ENCODE measurements at regions not wholly inside any gene's neighbourhood (a gene's known extent, or its start where the extent isn't known, plus 50 kb on each side); places are given as distances from the start of the nearest gene placed in this dataset.
A peak's percentile ranks its signal among the peaks of the same experiment; 100 is the strongest.

DNA sequence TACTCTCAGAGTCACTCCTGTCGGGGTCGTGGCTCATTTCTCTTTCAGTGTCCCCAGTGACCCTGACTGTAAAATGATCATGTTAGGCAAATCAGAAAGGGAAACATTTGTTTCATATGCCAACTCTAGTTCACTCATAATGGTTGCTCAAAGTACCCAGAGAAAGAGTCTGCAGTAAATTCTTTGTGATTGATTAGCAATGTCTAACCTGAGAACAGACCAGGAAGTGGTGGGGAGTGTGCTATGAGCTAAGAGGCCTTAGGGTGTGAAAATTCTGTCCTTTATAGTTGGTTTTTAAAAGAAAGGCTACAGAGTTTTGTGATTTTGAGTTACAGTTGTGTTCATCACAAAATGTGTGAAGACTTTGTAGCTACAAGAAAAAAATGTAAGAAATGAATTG, 108.9 kb downstream of the EDEM1 start:
- H3K36me3 ChIP-seq: no peaks in the 10 kb centered on the region
- intact Hi-C loops (cut with micrococcal nuclease): no loop called here
- DNase-seq: no peak
- H3K27ac ChIP-seq (replicated peaks): no peak overlapping the region
- H3K4me1 ChIP-seq: peaks cover 22% of the 10 kb centered on the region
- H3K4me3 ChIP-seq: no peak overlapping the region
- TF ChIP-seq, protein P1, sequence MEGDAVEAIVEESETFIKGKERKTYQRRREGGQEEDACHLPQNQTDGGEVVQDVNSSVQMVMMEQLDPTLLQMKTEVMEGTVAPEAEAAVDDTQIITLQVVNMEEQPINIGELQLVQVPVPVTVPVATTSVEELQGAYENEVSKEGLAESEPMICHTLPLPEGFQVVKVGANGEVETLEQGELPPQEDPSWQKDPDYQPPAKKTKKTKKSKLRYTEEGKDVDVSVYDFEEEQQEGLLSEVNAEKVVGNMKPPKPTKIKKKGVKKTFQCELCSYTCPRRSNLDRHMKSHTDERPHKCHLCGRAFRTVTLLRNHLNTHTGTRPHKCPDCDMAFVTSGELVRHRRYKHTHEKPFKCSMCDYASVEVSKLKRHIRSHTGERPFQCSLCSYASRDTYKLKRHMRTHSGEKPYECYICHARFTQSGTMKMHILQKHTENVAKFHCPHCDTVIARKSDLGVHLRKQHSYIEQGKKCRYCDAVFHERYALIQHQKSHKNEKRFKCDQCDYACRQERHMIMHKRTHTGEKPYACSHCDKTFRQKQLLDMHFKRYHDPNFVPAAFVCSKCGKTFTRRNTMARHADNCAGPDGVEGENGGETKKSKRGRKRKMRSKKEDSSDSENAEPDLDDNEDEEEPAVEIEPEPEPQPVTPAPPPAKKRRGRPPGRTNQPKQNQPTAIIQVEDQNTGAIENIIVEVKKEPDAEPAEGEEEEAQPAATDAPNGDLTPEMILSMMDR (IDR thresholded peaks at IDR 0.05; ENCODE audit: borderline replicate concordance): no peak
- H3K27me3 ChIP-seq (ENCODE audit: low read depth): no peaks in the 10 kb centered on the region
- peaks cover 7% of the 10 kb centered on the region for H3K9me3 ChIP-seq (replicated peaks)

DNA sequence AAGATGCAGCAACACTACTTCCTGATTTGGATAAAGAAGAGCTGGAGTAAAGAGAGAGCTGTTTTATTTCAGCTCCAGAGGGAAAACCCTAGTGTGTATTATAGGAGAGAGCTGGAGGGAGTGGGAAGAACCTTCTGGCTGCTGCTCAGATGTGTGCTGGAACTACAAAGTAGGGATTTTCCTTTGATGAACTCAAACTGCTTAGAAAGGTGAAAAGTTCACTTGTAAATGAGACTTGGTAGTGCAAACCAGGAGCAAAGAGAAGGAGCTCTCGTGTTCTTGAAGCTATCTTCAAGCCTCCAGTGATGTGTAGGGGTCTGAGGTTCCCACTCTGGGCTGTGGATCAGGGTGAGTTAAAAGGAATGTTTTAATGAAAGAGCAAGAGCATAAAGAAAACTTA, 110.4 kb downstream of the EDEM1 start:
- Histone ChIP-seq H3K27ac (replicated peaks) (no peak overlapping the region), H3K4me3 (no peak overlapping the region), H3K36me3 (no peaks in the 10 kb centered on the region), H3K27me3 (ENCODE audit: low read depth) (no peaks in the 10 kb centered on the region), H3K4me1 (peaks cover 21% of the 10 kb centered on the region), H3K9me3 (replicated peaks) (peaks cover 7% of the 10 kb centered on the region)
- intact Hi-C loops (cut with micrococcal nuclease): no loop called here
- DNase-seq: no peak
- TF ChIP-seq, protein P1 (IDR thresholded peaks at IDR 0.05; ENCODE audit: borderline replicate concordance): no peak

DNA sequence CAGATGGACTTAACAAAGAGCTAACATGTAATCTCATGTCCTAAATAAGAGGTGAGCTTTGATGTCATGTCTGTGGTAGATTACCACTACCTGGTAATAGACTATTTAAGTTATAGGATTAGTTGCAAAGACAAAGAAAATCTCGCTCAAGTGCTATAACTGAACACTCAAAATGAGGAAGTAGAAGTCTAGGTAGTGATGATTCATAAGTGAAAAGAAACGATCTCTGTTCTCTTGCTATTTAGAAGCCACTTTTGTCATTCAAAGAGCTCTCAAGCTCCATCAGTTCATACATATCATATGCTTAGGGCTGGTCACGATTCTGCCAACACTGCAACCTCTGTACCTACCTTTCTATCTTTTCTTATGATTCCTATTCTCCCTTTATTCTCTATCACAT, 110.9 kb downstream of the EDEM1 start:
- Histone ChIP-seq H3K27me3 (ENCODE audit: low read depth) (no peaks in the 10 kb centered on the region), H3K36me3 (no peaks in the 10 kb centered on the region), H3K27ac (replicated peaks) (no peak overlapping the region), H3K9me3 (replicated peaks) (peaks cover 7% of the 10 kb centered on the region), H3K4me3 (no peak overlapping the region), H3K4me1 (peaks cover 21% of the 10 kb centered on the region)
- TF ChIP-seq, protein P1 (IDR thresholded peaks at IDR 0.05; ENCODE audit: borderline replicate concordance): no peak
- intact Hi-C loops (cut with micrococcal nuclease): no loop called here
- DNase-seq: no peak

DNA sequence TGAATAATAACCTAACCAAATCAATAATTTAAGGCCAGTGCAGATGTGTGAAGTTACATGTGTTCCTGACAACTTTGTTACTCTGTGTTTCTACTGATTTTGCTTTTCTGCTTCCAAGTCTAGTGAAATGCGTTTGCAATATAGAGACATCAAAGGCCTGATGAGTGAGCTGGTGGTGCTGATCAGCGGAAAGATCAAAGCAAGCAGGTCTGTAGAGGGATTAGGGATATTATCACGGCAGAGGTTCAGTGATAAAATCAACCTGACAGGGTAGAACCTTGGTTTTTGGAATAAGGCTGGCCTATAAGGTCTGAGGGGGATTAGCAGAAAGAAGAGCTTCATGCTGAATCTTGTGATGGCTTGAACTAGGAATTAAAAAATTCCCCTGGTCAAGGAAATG, 111.7 kb downstream of the EDEM1 start:
- Histone ChIP-seq H3K36me3 (no peaks in the 10 kb centered on the region), H3K4me3 (no peak overlapping the region), H3K27me3 (ENCODE audit: low read depth) (no peaks in the 10 kb centered on the region), H3K27ac (replicated peaks) (no peak overlapping the region), H3K9me3 (replicated peaks) (peaks cover 7% of the 10 kb centered on the region), H3K4me1 (peaks cover 21% of the 10 kb centered on the region)
- intact Hi-C loops (cut with micrococcal nuclease): no loop called here
- TF ChIP-seq, protein P1 (IDR thresholded peaks at IDR 0.05; ENCODE audit: borderline replicate concordance): no peak
- no peak for DNase-seq

DNA sequence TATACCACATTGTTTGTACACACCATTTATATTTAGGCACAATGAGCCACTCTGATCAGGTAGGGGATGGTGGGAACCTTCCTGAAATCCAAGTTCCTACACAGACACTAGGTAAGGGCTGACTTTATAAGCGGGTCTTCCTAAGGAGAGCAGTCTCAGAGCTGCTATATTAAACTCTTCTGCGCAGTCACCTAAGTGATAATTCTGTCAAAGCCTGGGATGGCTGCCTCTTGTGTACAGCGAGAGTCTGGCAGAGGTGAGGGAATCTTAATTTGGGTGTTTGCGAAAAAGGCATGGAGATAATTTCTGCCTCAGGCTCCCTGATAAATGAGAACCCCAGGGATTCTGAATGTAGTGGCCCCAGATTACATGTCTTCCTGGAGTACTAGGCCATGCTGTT, 113.1 kb downstream of the EDEM1 start:
- DNase-seq: no peak
- Histone ChIP-seq H3K27ac (replicated peaks) (peak overlapping the region; percentile 72), H3K27me3 (ENCODE audit: low read depth) (no peaks in the 10 kb centered on the region)

More for the DNA sequence above, 113.1 kb downstream of the EDEM1 start:
- Histone ChIP-seq H3K36me3 (no peaks in the 10 kb centered on the region), H3K9me3 (replicated peaks) (peaks cover 7% of the 10 kb centered on the region), H3K4me1 (peaks cover 32% of the 10 kb centered on the region), H3K4me3 (no peak overlapping the region)
- intact Hi-C loops (cut with micrococcal nuclease): no loop called here
- TF ChIP-seq, protein P1 (IDR thresholded peaks at IDR 0.05; ENCODE audit: borderline replicate concordance): no peak

All from left ventricle myocardium inferior (tissue), 1 donor.